GM12892 (cell line): ENCODE measurements at regions not wholly inside any gene's neighbourhood (a gene's known extent, or its start where the extent isn't known, plus 50 kb on each side); places are given as distances from the start of the nearest gene placed in this dataset.

ENCODE experiments used
- POLR2A ChIP-seq: IDR thresholded peaks from 2 replicates; pipeline ENCODE4 v1.6.1; 2011; ENCODE audit warnings: low read depth, low read length, control low read depth
- POLR2AphosphoS5 ChIP-seq: IDR thresholded peaks from 2 replicates; pipeline ENCODE4 v1.6.1; 2011; ENCODE audit warnings: low read depth, low read length, control low read depth

DNA sequence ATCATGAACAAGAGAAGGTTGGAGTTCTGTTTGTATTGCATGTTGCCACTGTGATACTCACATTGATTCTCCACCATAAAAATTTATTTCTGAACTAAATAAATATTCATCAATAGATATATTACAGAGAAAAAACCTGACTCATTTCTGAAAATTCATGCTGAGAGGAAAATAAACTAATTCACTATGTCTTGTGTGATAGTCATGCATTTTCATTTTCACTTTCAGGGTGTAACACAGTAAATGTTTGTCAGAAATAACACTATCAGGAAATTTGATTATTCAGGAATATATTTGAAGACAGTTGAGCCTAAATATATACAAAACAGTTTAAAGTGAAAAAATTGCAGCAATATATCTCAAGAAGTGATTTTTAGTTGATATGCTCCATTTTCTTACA, 335.2 kb downstream of the KCNJ3 start:
- TF ChIP-seq POLR2A (no peak), POLR2AphosphoS5 (no peak)
